ENCODE measurements at regions not wholly inside any gene's neighbourhood (a gene's known extent, or its start where the extent isn't known, plus 50 kb on each side); places are given as distances from the start of the nearest gene placed in this dataset.
"Not testable (repeated sequence)": the region's sequence is repeated elsewhere in the genome, so short reads cannot be mapped to it uniquely, and the experiment has no call there.

DNA sequence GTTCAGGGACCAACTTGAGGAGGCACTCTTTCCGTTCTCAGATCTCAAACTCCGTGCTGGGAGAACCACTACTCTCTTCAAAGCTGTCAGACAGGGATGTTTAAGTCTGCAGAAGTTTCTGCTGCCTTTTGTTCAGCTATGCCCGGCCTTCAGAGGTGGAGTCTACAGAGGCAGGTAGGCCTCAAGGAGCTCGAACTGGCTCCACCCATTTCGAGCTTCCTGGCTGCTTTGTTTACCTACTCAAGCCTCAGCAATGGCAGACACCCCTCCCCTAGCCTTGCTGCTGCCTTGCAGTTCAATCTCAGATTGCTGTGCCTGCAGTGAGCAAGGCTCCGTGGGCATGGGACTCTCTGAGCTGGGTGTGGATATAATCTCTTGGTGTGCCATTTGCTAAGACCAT is 108.2 kb downstream of the DHRS2 start:
- FAIRE-seq; DNase-seq (ENCODE audit: insufficient read length, low spot score): not testable (repeated sequence)

DNA sequence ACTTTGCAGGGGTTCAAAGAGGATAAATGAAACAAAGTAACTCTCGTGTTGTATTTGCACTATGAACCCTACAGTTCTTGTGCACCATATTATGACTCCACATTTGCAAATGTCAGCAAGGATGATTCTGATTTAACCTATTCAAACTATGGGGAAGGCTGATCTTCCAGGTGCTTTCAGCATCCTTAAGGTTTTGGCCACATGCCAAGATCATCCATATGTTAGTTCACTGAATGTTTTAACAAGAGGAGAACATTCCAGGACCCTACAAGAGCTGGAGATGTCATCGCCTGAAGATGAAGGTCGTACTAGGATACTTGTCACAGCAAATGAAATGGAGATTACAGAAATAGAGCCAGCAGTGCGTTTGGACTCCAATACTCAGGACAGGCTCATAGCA is 114.2 kb downstream of the DHRS2 start:
- FAIRE-seq, result no peak
- no peak for DNase-seq (ENCODE audit: insufficient read length, low spot score)

DNA sequence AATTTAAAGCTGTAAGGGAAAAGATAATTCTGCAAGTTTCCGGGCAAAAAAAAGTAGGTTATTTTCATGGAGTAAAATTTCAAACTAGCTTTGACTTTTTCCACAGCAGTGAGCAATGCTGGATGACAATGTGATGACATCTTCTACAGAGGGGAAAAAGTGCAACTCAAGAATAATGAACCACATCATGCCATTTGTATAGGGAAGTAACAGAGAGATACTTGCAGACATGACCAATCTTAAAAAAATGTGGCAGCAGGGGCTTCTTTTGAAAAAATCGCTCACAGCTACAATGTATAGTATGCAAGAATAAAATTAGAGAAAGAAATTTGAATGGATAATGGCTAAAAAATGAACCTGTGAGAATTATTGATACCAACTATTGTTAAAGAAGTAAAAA is 115.5 kb downstream of the DHRS2 start:
- no peak for DNase-seq (ENCODE audit: insufficient read length, low spot score)
- no peak for FAIRE-seq

DNA sequence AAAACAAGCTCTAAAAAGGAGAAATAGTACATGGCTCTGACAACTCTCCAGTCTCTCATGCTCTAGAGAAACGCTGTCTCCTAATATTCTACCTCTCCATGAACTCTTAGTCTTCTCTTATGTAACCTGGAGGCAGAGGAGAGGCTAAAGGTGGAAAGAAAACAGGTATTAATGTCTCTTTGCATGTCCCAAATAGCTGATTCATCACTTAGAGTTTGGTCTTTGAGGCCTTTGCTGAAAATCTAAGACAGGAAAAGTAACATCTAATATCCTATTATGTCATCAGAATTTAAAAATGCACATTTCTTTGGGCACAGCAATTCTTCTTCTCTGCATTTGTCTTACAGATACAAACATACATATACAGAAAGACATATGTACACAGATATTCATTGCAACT is 127.2 kb downstream of the DHRS2 start:
- no peak for FAIRE-seq

DNA sequence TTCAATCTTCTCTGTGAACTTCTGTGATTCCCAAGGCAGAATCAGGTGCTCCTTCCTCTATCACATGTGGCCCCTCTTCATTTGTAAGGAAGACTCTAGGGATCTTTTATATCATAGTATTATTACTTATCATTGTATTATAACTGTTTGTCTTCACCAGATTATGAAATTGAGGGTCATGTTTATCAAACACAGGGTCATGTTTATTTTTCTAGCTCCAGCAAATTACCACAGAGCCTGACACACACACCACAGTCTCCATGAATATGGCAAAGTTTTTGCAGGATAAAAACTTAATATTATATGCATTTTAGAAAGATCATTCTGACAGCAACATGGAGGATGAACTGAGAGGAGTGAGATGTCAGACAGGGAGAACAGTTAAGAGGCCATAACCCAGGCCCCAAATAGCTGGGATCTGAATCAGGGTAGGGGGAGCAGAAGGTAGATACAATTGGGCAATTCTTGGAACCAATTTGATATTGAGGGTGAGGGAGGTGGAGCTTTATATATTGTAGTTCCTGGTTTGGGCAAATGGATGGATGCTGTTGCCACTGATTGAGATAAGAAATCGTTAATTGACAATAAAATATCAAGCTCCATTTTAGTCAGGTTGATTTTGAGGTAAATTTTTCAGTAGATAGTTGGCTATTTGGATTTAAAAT is 130.7 kb downstream of the DHRS2 start:
- no peak for FAIRE-seq
- no peak for DNase-seq (ENCODE audit: insufficient read length, low spot score)

More for the DNA sequence above, 127.2 kb downstream of the DHRS2 start:
- no peak for DNase-seq (ENCODE audit: insufficient read length, low spot score)

DNA sequence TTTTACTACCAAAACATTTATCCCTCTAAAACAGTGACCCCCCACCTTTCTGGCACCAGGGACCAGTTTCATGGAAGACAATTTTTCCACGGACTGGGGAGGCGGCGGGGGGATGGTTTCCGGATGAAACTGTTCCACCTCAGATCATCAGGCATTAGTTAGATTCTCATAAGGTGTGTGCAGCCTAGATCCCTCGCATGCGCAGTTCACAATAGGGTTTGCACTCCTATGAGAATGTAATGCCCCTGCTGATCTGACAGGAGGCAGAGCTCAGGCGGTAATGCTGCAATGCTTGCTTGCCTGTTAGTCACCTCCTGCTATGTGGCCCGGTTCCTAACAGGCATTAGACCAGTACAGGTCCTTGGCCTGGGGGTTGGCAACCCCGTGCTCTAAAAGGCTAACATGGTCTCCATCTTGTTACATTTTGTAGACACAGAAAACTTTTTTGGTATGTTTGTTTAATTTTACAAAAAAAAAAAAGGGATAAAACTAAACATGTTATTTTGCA is 133.1 kb downstream of the DHRS2 start:
- FAIRE-seq, result not testable (repeated sequence)

DNA sequence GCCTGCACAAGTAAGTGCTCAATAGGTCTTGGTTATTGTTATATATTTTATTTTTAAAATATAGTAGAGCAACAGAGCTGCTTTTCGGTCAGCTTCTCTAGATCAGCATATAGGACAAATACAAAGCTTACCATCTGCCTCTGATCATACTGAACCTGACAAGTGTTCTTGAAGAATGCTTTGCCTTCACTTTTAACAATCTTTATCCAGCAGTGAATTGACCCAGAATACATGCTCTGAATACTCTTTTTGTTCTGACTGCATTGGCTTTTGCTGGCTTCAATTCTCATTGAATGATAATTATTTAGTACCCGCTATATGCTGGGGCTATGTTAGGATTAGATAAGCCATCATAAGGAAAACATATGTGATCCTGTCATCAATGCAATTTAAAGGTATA is 137.8 kb downstream of the DHRS2 start:
- no peak for FAIRE-seq

More for the DNA sequence above, 133.1 kb downstream of the DHRS2 start:
- not testable (repeated sequence) for DNase-seq (ENCODE audit: insufficient read length, low spot score)

DNA sequence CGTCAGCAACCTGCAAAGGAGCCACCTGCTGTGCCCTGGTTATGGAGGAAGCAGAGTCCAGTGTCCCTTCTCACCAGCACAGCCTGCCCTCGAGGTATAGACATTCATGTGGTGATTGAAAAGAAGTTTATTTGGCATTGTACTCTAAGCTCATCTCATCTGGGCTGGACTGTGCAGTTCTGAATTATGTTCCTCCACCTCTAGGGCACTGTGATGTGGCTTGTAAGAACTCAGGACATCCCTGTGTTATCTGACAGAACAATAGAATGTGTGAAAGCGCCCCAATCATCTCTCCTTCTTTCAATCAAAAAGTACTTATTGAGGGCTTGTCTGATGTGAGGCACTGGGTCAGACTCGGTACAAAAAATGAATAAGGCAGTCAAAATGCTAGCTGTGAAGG is 140.1 kb downstream of the DHRS2 start:
- no peak for DNase-seq (ENCODE audit: insufficient read length, low spot score)
- FAIRE-seq, result no peak

More for the DNA sequence above, 137.8 kb downstream of the DHRS2 start:
- no peak for DNase-seq (ENCODE audit: insufficient read length, low spot score)

DNA sequence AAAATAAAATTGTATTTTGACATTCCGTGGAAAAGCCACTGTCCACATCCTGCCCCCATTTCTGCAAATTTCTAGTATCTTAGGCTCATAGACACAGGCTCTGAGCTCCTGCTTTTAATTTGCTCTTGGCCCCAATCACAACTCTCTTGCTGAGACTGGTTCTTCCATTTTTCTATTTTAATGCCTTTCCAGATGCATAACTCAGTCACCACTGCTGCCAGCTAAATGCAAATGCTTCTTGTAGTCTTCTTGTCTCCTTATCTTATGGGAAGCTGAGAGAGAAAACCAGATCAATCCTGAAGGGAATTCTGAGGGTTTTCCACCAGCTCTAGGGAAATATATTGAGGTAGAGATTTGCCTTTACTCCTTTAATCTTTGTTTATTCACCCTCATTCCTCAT is 149.0 kb downstream of the DHRS2 start:
- DNase-seq (ENCODE audit: insufficient read length, low spot score), result no peak
- no peak for FAIRE-seq

DNA sequence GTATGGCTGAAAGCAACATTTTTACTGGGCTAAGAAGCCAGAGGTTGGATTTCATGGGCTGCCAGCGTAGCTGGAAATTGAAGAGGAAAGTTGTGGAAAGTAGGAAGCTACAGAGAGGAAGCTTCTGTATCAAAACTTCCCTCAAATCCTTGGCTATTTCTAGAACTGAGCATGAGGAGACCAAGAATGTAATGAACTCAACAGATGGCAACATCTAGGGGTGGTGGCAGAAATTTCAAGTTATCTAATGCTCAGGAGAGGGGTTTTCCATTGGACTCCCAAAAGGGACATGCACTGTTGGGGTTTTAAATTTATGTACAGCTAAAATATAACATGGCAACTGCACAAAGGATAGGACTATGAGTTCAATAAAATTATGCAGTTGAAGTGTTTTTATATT is 151.3 kb downstream of the DHRS2 start:
- FAIRE-seq, result no peak
- no peak for DNase-seq (ENCODE audit: insufficient read length, low spot score)

DNA sequence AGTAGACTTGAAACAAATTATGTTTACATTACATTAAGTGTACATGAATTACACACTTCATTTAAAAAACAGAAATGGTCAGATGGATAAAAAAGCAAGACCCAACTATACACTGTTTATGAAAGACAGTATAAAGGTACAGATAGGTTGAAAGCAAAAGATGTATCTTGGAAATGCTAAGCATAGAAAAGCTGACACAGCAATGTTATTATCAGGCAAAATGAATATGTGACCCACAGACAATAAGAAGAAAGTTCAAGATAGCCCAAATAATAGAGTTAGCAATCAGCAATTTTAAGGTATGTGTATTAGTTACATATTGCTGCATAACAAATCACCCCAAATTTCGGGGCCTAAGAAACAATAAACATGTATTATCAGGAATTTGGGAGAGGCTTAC is 153.5 kb downstream of the DHRS2 start:
- FAIRE-seq (no peak), DNase-seq (ENCODE audit: insufficient read length, low spot score) (no peak)

DNA sequence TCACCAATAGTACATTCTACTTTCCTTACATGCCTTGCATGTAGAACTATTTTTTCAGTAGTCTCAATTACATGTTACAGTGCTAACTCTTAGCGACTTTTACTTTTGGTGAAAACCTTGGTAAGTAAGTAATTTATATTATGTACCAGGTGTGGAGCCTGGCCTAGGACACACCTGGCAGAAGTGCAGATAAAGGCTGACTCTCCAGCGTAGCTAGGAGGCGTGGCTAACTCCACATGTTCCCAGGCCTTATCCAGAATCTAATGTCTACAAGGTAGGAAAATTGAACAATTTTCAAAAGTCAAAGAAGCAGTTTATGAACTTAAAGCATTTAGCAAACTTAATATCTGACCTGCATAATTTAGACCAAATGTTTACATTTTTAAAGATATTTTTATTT is 157.4 kb downstream of the DHRS2 start:
- DNase-seq (ENCODE audit: insufficient read length, low spot score) (no peak), FAIRE-seq (no peak)

DNA sequence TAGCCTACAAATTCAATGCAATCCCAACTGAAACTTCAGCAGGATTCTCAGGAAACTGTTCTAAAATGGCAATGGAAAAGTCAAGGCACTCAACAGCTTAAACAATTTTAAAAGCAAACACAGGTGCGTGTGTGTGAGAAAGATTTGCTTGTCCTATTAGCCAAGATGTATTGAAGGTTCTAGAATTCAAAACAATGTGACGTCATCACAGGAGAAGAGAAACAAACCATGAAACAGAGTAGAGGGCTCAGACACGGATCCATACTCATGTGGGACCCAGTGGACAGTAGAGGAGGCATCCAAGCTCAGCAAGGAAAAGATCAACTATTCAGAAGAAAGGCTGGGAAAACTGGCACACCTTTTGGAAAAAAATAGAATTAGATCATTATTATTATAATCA is 152.8 kb upstream of the DHRS4 start:
- no peak for FAIRE-seq
- no peak for DNase-seq (ENCODE audit: insufficient read length, low spot score)

DNA sequence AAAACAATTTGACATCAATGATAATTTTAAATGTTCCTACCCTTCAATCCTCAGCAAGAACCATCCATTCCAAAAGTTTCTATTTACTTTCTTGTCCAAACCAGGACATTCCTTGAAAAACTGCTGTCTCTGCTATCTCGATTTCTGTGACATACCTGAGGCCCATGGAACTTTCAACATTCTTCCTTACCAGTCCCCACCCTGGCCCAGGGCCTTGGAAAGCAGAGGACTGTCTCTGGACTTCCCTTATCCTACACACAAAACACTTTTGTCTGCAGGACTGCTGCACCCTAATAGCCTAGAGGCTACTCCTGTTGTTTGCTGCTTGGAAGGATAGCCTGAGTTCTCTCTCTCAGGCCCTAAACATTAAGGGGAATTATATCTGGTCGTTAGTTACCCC is 151.8 kb upstream of the DHRS4 start:
- FAIRE-seq (no peak), DNase-seq (ENCODE audit: insufficient read length, low spot score) (no peak)

DNA sequence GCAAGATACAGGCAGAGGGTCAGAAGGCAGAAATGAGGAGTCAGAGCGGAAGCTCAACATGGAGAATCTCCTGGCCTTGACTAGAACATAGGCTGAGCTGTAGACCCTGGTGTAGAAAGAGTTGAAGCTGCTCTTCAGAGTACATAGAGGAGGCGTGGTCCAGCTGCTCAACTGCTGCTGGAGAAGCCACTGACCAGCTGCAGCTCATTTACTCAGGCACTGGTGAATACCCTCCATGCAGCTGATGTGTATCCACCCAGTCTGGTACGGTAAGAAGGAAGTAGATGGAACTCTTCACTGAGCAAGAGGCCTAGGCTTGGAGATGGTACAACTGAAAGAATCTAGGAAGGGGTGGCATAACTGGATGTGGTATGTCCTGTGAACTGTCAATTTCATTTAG is 148.8 kb upstream of the DHRS4 start:
- FAIRE-seq, result no peak
- no peak for DNase-seq (ENCODE audit: insufficient read length, low spot score)

DNA sequence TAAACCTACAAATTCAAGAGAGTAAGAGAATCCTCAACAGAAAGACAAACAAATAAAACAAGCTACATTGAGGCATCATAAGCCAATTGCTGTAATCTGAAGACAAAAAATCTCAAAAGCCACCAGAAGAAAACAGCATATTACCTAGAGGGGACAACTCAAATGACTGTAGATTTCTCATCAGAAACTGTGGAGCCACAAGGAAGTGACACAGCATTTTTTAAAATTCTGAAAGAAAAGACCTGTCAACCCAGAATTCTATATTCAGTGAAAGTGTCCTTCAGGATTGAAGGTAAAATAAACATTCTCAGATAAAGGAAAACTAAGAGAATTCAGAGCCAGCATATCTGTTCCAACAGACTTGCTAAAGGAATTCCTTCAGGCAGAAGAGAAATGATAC is 147.8 kb upstream of the DHRS4 start:
- DNase-seq (ENCODE audit: insufficient read length, low spot score) (no peak), FAIRE-seq (no peak)

DNA sequence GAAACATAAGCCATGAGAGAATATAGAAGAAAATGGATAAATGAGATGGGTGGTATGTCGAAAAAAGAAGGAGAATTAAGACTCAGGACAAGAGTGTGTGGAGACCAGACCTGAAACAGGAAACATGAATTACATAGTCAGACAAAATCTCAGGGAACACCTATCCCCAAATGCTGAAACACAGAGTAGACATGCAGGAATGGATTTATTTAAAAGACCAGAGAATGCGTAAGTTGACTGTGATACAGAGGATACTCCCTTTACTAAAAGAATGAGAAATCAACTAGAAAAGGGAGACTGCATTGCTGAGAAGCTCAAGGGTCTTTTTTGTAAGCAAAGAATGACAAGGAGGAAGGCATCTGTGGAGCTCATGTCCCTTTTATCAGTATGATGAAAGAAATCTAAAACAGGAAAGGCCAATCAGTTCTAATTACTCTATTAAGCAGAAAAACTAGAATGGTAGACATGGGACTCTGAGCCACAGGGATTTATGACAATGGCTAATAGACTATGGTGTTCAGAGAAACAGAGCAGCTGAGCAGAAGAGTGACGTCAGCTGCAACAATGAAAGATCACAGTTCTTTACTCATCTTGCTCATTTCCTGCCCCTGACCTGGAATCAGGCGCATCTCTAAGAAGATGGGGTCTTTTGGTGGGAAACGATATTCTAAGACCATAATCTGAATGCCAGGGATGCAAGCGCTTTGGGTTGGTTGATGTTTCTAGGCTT is 138.9 kb upstream of the DHRS4 start:
- DNase-seq (ENCODE audit: insufficient read length, low spot score), result no peak

DNA sequence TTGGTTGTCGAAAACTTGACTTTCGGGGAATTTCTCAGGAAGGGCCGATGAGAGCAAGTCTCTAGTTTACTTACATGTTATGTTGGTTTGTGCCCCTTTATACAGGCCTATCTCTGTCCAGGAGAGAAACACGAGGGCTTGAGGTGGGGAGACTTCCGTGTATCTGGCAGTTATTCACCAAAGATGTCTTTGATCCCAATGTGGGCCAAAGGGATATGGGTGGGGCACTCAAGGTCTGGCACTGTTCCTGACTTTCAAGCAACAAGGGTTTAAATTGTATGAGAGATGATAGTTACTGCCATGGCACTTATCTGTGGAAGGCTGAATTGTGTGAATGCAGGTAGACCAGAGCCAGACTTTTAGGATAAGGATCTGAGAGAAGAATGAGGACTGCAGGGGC is 137.2 kb upstream of the DHRS4 start:
- DNase-seq (ENCODE audit: insufficient read length, low spot score), result no peak
- FAIRE-seq, result no peak

More for the DNA sequence above, 138.9 kb upstream of the DHRS4 start:
- no peak for FAIRE-seq

DNA sequence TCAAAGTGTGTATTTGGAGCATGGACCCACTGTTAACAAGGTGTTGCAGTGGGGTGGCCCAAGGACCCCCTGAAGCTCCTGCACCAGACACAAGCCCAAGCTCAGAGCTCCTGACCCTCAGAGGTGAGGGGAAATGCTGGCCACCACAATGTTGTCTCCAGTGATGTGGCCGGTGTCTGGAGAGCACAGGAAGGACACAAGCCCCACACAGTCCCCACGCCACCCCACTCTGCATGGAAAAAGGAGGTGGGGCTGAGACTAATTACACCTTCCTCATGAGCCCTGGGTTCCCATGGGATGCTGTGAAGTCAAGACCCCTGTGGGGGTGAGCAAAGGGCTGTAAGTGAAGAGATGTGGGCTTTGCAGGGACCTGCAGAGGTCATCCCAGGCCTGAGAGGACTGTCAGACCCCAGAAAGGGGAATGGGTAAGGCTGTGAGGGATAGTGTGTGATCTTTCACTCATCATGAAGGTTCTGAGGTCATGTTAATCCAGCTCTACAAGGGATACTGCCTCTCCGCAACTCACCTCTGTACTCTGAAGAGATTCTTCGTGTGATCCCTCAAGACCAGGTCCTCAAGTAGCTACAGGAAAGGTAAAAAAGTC is 136.3 kb upstream of the DHRS4 start:
- DNase-seq (ENCODE audit: insufficient read length, low spot score) (no peak), FAIRE-seq (no peak)

DNA sequence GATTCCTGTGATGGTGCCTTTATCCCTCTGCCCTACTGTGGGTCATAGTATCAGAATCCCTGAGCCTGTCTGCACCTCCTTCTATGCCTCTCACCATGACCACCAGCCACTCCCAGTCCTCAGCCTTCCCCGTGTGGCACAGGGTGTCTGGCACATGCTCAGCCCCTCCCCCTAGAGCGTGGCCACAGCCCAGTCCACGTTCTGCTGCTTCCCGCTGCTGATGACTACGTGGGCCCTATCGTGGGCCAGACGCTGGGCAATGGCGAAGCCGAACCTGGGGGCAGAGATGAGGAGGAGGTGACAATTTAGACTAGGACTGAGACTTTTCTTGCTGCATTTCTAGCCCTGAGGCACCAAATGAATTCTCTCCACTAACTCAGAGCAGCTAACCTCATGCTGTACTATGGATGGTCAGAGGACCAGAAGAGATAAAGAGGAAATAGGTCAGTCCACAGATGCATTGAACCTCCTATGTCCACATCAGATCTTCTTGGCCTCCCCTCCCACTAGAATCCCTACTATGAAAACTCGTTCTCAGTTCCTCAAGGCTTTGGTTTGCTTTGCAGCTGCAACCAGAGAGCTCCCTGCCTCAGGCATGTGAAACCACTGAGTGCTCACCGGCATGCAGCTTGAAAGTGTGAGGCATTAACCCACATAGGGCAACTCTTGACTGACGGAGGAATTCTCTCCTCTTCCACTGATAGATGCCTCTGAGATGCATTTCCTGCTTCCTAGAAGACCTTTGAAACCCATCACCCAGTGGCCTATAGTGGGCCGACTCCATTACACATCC is 126.3 kb upstream of the DHRS4 start:
- FAIRE-seq, result no peak
- DNase-seq (ENCODE audit: insufficient read length, low spot score), result no peak

DNA sequence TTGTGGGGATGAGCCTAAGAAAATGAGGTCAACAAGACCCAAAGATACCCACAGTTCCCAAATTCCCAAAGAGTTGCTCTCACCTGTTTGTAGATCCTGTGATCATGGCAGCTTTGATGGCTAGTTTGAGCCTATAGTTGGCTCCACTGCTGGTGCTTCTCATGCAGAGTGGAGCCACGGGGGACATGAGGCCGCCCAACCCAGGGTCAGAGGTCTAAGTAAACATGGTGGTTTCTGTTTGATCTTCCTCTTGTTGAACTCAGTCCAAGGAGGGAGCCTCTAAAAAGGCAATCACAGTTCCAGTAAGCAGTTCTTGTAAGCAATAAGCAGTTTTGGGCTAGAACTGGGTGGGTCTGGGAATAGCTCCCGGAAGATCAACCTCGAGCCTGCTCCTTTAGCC is 125.6 kb upstream of the DHRS4 start:
- DNase-seq (ENCODE audit: insufficient read length, low spot score) (no peak), FAIRE-seq (no peak)
